H7 (cell line): ENCODE measurements at regions not wholly inside any gene's neighbourhood (a gene's known extent, or its start where the extent isn't known, plus 50 kb on each side); places are given as distances from the start of the nearest gene placed in this dataset.
A peak's percentile ranks its signal among the peaks of the same experiment; 100 is the strongest.
"Not testable (repeated sequence)": the region's sequence is repeated elsewhere in the genome, so short reads cannot be mapped to it uniquely, and the experiment has no call there.

Experiments
- DNase-seq: peaks from one replicate; pipeline ENCODE4 v3.0.0; 2012
- H3K27me3 ChIP-seq: 2 replicates; pipeline ENCODE4 v1.6.0; 2011; ENCODE audit warnings: mild to moderate bottlenecking, low read length; ENCODE audit not compliant: control insufficient read depth, insufficient read depth
- H3K36me3 ChIP-seq: replicated peaks from 2 replicates; pipeline ENCODE4 v1.5.1; 2011; ENCODE audit warnings: low read length; ENCODE audit not compliant: control insufficient read depth, insufficient read depth
- H3K4me3 ChIP-seq: 2 replicates; pipeline ENCODE4 v1.5.1; 2011; ENCODE audit warnings: low read depth, mild to moderate bottlenecking, control low read depth, low read length, moderate library complexity; ENCODE audit not compliant: insufficient read depth

DNA sequence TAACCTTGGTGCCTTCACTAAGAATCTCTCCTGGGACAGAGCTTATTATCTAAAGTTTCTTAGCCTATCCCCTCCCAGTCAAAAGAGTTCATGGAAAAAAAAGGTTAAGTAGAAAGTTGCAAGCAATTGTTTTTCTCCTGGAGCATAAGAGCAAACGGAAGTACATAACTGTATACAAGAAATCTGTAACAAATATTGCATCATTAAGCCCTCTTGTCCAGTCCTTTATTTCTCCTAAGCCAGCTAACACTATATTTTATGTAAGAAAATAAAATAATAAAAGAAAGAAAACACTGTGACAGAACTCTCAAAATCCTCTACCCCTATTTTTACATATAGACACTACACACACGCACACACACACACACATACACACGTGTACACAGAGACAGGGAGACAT lies 255.3 kb downstream of the NAF1 start:
- H3K4me3 ChIP-seq = no peak overlapping the region
- DNase-seq = no peak
- H3K36me3 ChIP-seq = no peaks in the 10 kb centered on the region
- no peaks in the 10 kb centered on the region for H3K27me3 ChIP-seq

- H3K36me3 ChIP-seq = no peaks in the 10 kb centered on the region
- no peaks in the 10 kb centered on the region for H3K27me3 ChIP-seq
- H3K4me3 ChIP-seq = no peak overlapping the region
- DNase-seq = no peak
Observed at GRCh38 chr4:162909952-162910351, 256.7 kb downstream of the NAF1 start.

DNA sequence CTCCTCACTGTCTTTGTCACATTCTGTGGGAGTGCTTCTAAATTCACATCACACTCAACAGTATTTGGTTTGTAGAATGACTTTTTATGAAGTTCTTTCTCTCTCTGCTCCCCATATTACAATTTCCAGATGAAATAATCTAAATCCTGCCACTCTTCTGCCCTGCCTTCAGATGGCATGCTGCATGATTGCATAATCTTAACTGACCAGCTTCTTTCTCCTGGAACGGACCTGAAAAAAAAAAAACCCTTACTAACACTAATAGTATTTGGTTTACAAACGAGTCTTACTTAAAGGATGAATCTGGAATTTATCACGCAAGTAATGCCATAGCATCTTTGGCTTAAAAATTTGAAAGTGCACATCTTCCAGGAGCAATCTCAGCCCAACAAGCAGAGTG lies 272.3 kb downstream of the NAF1 start:
- H3K27me3 ChIP-seq = no peaks in the 10 kb centered on the region
- no peak for DNase-seq
- H3K36me3 ChIP-seq = no peaks in the 10 kb centered on the region
- H3K4me3 ChIP-seq = no peak overlapping the region

DNA sequence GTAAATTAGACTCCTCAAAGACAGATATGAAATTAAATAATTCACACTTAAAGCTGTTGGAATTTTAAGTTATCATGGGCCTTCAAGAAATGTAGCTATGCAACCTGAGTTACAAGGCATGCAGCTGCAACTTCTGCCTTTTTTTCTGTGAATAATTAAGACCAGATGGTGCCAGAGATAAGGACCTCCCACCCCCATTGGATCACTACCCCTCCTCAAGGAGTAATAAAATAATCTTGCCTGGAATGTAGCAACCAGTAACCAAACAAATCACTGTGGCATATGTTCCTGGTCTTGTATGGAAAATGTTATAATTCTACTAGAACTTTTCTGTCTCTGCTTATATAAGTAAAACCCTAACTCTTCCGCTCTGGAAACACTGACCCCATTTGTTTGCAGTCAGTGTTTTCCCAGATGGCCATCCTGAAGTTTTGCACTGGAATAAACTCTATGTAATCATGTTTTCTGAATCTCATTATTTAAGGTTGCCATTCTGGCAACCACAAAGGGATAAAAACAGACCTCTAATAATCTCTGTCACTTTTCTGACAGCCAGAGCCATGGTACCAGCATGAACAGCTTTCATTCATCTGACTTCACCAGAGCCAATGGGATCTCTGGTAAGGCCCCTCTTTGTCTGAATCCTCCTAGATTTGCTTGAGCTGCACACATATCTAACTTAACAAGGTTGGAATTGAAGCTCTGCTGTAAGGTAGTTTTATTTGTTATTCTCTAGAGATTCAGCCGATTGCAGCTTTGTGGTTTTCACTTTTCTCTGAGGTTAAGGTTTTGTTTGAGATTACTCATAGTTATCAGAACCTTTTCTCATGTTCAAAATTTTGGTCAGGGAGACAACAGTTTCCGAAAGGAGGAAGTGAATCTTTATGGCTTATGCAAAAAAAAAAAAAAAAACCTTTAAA lies 274.6 kb downstream of the NAF1 start:
- no peak for DNase-seq
- H3K36me3 ChIP-seq = no peaks in the 10 kb centered on the region
- no peak overlapping the region for H3K4me3 ChIP-seq
- no peaks in the 10 kb centered on the region for H3K27me3 ChIP-seq

DNA sequence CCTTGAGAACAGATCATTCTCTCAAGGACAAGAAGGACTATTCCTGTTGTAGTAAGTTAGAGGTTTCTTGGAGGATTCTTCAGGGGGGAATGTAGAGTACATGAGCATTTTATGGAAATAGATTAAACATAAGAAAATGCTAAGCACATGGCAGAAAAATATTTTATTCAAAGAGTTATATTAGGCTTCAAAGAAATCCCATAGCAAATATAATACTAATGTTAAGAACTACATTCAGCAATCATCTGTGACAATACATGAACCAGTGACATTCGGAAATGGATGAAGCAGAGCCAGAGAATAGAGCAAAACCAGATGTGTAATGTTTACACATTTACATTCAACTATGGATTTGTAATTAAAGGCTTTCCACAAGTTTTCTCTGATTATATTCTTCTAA lies 288.6 kb downstream of the NAF1 start:
- Histone ChIP-seq H3K27me3 (no peaks in the 10 kb centered on the region), H3K36me3 (no peaks in the 10 kb centered on the region), H3K4me3 (no peak overlapping the region)
- DNase-seq = no peak

DNA sequence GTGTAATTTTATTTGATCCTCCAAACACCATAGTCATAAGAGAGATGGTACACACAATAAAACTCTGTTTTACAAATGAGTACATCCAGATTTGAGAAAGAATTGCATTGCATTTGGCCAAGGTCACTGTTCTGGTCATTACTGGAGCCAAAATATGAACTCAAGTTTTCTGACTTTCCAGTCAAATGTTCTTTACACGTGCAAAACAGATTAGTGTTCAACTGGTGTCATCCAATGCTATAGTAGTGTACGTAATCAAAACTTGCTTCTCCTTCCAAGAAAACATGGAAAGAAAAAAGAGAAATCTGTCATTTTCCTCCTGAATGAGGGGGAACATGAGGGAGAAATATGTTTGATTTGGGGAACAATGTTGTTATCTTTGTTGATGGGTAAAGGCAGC lies 291.9 kb downstream of the NAF1 start:
- DNase-seq = no peak
- H3K36me3 ChIP-seq = no peaks in the 10 kb centered on the region
- H3K4me3 ChIP-seq = no peak overlapping the region
- H3K27me3 ChIP-seq = no peaks in the 10 kb centered on the region

GRCh38 chr4:162871990-162872389 lies 294.7 kb downstream of the NAF1 start:
- H3K36me3 ChIP-seq = no peaks in the 10 kb centered on the region
- H3K27me3 ChIP-seq = no peaks in the 10 kb centered on the region
- no peak overlapping the region for H3K4me3 ChIP-seq
- no peak for DNase-seq

DNA sequence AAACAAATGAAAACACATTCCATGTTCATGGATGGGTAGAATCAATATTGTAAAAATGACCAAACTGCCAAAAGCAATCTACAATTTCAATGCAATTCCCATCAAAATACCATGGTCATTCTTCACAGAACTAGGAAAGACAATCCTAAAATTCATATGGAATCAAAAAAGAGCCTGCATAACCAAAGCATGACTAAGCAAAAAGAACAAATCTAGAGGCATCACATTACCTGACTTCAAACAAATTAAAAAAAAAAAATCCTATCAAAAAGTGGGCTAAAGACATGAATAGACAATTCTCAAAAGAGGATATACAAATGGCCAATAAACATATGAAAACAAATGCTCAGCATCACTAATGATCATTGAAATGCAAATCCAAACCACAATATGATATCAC lies 297.5 kb downstream of the NAF1 start:
- no peaks in the 10 kb centered on the region for H3K36me3 ChIP-seq
- DNase-seq = no peak
- no peaks in the 10 kb centered on the region for H3K27me3 ChIP-seq
- no peak overlapping the region for H3K4me3 ChIP-seq

GRCh38 chr4:162866565-162866964 lies 300.1 kb downstream of the NAF1 start:
- H3K4me3 ChIP-seq = no peak overlapping the region
- no peaks in the 10 kb centered on the region for H3K27me3 ChIP-seq
- no peak for DNase-seq
- no peaks in the 10 kb centered on the region for H3K36me3 ChIP-seq

- H3K27me3 ChIP-seq = no peaks in the 10 kb centered on the region
- DNase-seq = no peak
- H3K4me3 ChIP-seq = no peak overlapping the region
- H3K36me3 ChIP-seq = no peaks in the 10 kb centered on the region
Observed at GRCh38 chr4:162865102-162865501, 301.6 kb downstream of the NAF1 start.

DNA sequence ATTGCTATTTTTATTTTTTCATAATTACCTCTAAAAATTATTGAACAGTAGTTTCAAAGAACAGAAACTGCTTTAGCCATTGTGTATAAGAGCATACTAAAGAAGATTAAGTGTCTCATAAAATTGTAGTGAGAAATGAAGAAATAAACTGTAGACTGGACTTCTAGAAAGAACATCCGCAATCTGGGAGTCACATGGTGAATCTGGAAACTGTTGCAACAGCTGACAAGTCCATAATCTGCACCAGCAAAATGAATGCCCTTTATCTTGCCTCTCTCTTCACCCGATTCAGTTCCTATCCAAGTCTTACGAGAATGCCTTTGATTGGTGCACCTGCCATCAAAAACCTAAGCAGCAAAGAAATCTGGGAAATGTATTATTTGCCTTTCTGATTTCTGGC lies 312.9 kb downstream of the NAF1 start:
- DNase-seq = no peak
- Histone ChIP-seq H3K27me3 (no peaks in the 10 kb centered on the region), H3K4me3 (no peak overlapping the region), H3K36me3 (no peaks in the 10 kb centered on the region)

- Histone ChIP-seq H3K27me3 (no peaks in the 10 kb centered on the region), H3K36me3 (no peaks in the 10 kb centered on the region), H3K4me3 (no peak overlapping the region)
- peak; percentile 6 for DNase-seq
Observed at GRCh38 chr4:162852642-162853041, 314.0 kb downstream of the NAF1 start.

DNA sequence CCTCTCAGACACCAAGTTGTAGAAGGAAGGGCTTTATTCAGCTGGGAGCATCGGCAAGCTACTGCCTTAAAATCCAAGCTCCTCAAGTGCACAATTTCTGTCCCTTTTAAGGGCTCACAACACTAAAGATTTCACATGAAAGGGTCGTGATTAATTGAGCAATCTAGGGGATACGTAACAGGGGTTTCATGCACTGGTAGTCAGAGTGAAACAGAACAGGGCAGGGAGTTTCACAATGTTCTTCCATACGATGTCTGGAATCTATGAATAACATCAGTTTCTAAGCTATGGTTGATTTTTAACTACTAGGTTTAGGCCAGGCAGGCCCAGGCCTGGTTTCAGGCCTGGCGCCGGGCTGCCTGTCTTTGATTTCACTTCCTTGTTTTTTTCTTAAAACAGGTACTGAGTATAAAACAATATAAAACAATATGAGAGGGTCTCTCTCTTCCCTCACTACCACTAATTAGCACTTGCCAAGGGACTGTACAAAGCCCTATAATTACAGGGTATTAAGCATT lies 315.4 kb downstream of the NAF1 start:
- not testable (repeated sequence) for H3K36me3 ChIP-seq, H3K4me3 ChIP-seq, H3K27me3 ChIP-seq, DNase-seq

DNA sequence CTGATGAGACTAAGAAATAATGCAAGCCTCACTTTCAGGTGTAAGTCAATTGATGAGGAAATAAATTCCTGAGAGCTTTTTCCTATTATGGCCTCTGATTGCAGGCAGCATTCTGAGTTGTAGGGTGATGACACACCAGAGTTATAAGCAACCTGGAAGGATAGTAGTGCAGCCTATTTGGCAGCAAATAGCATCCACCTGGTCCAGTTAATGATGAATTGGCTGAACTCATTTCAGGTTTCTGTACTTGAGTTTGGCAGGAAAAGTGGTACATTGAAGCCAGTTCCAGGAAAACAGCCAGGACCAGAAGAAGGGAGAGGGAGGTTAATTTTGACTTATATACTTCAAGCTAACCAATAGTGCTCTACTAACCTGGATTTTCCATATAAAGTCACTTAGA lies 316.8 kb downstream of the NAF1 start:
- DNase-seq = no peak
- H3K36me3 ChIP-seq = no peaks in the 10 kb centered on the region
- no peaks in the 10 kb centered on the region for H3K27me3 ChIP-seq
- H3K4me3 ChIP-seq = no peak overlapping the region

GRCh38 chr4:162847945-162848549 lies 318.6 kb downstream of the NAF1 start:
- Histone ChIP-seq H3K4me3 (no peak overlapping the region), H3K36me3 (no peaks in the 10 kb centered on the region), H3K27me3 (no peaks in the 10 kb centered on the region)
- no peak for DNase-seq
